ENCODE measurements at regions not wholly inside any gene's neighbourhood (a gene's known extent, or its start where the extent isn't known, plus 50 kb on each side); places are given as distances from the start of the nearest gene placed in this dataset.

DNA sequence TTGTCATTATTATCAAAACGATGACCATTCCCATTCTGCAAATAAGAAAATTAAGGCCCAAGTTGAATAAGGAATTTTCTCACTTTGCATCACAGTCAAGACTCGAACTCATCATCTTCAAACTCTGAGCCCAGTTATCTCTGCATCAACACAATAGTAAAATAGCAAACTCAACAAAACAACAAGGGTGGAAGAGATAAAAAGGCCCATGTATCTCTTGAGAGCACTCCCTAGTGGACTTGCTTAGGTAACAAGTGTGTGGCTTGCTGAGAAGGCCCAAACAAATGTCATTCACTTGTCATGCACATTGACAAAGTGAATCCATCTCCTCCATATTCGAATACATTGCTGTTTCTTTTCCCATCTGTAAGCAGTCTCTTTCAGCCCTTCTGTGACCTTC is 412.0 kb upstream of the MAF start:
- intact Hi-C loops (cut with micrococcal nuclease) = no loop called here
- Mint-ChIP-seq H3K4me1 (ENCODE audit: low read depth) (no peaks in the 10 kb centered on the region), H3K27ac (no peak overlapping the region), H3K4me3 (no peak overlapping the region), H3K27me3 (ENCODE audit: insufficient read depth) (peaks cover 3% of the 10 kb centered on the region), H3K36me3 (ENCODE audit: low read depth) (no peaks in the 10 kb centered on the region), H3K9me3 (no peaks in the 10 kb centered on the region)
- no peak for DNase-seq (ENCODE audit: low spot score)

DNA sequence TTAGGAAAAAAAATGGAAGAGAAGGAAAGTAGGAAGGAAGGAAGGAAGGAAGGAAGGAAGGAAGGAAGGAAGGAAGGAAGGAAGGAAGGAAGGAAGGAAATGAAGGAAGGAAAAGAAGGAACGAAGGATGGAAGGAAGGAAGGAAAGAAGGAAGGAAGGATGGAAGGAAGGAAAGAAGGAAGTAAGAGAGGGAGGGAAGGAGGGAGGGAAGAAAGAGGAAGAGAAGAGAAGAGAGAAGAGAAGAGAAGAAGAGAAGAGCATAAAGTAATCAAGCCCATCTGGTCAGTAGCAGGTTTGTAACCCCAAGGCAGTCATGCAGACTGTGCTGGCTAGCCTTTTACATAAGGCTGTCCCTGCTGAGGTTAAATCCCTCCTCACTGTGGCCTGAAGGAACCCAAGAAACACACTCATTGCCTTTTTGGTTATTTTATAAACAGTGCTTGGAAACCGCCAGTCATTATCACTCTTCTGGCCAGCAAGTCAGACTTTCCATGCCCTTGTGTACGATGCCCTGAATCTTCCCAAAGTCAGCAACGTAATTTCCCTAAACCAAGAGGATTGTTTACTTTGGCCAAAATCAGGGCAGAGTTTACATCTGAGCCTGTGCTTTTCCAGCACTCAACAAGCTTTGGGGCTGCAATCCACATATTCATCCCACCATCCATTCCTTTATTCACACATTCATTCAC is 409.6 kb upstream of the MAF start:
- Mint-ChIP-seq H3K36me3 (ENCODE audit: low read depth) (no peaks in the 10 kb centered on the region), H3K27ac (no peak overlapping the region), H3K4me3 (no peak overlapping the region), H3K4me1 (ENCODE audit: low read depth) (no peaks in the 10 kb centered on the region), H3K9me3 (no peaks in the 10 kb centered on the region), H3K27me3 (ENCODE audit: insufficient read depth) (peaks cover 3% of the 10 kb centered on the region)
- intact Hi-C loops (cut with micrococcal nuclease) = no loop called here
- no peak for DNase-seq (ENCODE audit: low spot score)

DNA sequence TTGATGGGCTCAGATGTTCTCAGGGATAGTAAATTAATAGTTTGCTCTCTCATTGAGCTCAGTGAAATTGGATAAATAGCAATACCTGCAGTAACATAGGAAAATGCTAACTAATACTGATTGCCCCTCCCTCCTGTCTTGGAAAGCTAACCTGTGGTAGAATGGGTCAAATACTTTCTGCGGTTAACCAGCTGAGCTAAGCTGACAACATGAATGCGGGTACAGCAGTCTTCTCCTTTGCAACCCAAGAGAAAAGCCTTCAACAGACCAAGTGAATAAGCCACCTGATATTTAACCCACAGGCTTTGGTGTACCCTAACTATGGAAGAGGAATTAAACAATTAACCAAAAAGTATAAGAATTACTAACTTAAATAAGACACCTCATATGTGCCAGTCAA is 408.3 kb upstream of the MAF start:
- H3K4me1 Mint-ChIP-seq (ENCODE audit: low read depth) = no peaks in the 10 kb centered on the region

DNA sequence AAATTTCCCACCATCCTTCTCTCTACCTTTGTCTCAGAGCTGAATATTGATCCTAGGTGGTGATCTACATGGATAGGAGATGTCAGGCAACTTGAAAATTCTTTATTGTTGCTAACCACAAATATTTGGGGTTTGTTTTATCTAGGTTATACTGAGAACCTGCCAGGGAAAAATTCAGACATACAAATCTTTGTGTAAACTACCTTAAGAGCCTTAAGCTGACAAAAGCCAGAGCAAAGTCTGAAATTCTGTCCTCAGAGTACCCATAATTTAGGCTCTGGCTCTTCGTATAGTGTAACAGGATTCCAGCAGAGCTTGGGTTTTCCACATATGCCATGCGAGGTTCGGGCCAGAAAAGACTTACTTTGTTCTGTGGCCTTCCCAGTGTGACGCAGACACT is 406.7 kb upstream of the MAF start:
- H3K9me3 Mint-ChIP-seq = no peaks in the 10 kb centered on the region
- peaks cover 3% of the 10 kb centered on the region for H3K27me3 Mint-ChIP-seq (ENCODE audit: insufficient read depth)
- DNase-seq (ENCODE audit: low spot score) = no peak
- H3K4me1 Mint-ChIP-seq (ENCODE audit: low read depth) = no peaks in the 10 kb centered on the region
- no peaks in the 10 kb centered on the region for H3K36me3 Mint-ChIP-seq (ENCODE audit: low read depth)
- no peak overlapping the region for H3K4me3 Mint-ChIP-seq
- intact Hi-C loops (cut with micrococcal nuclease) = no loop called here
- H3K27ac Mint-ChIP-seq = no peak overlapping the region

More for the DNA sequence above, 408.3 kb upstream of the MAF start:
- no peak for DNase-seq (ENCODE audit: low spot score)
- H3K9me3 Mint-ChIP-seq = no peaks in the 10 kb centered on the region
- no peak overlapping the region for H3K4me3 Mint-ChIP-seq
- H3K27ac Mint-ChIP-seq = no peak overlapping the region
- peaks cover 3% of the 10 kb centered on the region for H3K27me3 Mint-ChIP-seq (ENCODE audit: insufficient read depth)
- H3K36me3 Mint-ChIP-seq (ENCODE audit: low read depth) = no peaks in the 10 kb centered on the region
- intact Hi-C loops (cut with micrococcal nuclease) = no loop called here

DNA sequence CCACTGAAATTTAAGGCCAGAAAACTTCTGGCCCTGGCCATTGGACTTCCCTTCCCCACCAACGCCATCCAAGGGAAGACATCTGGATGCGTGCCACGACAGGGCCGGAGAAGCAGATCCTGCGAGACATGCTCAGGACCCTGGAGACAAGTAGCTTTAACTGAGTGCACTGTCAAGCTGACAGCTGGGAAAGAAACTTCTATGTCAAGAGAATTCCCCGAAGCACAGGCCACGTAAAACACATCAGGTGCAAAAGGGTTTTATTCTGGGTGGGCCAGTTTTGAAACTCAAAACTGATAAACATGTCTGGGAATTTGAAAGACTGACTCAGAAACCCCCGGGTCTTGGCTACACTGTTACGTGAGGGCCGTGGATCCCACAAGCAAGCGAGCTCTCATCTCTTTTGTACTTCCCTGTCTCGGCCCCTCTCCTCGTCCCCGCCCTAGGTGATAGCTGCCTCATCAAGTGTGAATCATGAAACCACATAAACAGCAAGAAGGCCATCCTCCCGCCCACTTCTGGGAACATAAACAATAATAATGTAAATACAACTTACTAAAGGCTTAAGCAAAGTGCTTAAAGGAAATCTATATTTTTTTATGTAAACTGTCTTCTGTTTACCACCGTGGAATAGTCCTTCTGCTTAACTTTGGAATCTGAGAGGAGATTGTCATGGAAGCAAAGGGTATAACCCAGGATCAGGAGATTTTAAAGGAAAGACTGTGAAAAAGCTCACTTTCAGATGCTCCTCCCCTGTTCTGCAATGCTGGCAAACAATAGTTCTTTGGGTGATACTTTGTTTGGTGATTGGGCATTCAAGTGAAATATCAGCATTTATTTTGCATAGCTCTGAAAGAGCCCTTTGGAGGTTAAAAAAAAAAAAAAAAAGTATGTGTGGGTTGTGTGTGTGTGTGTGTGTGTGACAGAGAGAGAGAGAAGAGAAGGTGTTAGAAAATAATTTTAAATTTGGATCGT is 406.0 kb upstream of the MAF start:
- no peak overlapping the region for H3K27ac Mint-ChIP-seq
- no peak for DNase-seq (ENCODE audit: low spot score)
- H3K4me3 Mint-ChIP-seq = no peak overlapping the region
- no peaks in the 10 kb centered on the region for H3K9me3 Mint-ChIP-seq
- H3K4me1 Mint-ChIP-seq (ENCODE audit: low read depth) = no peaks in the 10 kb centered on the region
- intact Hi-C loops (cut with micrococcal nuclease) = no loop called here
- no peaks in the 10 kb centered on the region for H3K36me3 Mint-ChIP-seq (ENCODE audit: low read depth)
- H3K27me3 Mint-ChIP-seq (ENCODE audit: insufficient read depth) = peaks cover 3% of the 10 kb centered on the region

DNA sequence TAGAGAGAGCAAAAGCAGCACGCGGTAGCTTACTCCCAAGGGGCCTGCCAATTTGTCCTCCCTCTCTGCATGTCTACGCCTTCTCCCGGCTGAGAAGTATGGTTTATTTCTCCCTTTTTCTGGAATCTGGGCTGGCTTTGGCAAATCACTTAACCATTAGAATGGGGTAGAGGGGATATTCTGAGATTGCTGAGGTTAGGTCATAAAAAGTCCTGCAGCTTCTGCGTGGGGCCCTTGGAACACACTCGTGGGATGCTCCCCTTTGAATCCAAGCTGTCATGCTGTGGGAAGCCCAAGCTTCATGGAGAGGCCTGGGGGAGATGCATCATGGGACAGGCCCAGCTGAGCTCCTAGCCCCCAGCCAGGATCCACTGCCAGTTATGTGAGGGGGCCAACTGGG is 403.6 kb upstream of the MAF start:
- DNase-seq (ENCODE audit: low spot score) = no peak
- H3K4me1 Mint-ChIP-seq (ENCODE audit: low read depth) = no peaks in the 10 kb centered on the region
- peaks cover 3% of the 10 kb centered on the region for H3K27me3 Mint-ChIP-seq (ENCODE audit: insufficient read depth)
- no peaks in the 10 kb centered on the region for H3K36me3 Mint-ChIP-seq (ENCODE audit: low read depth)
- intact Hi-C loops (cut with micrococcal nuclease) = no loop called here
- no peaks in the 10 kb centered on the region for H3K9me3 Mint-ChIP-seq
- no peak overlapping the region for H3K4me3 Mint-ChIP-seq
- H3K27ac Mint-ChIP-seq = no peak overlapping the region

DNA sequence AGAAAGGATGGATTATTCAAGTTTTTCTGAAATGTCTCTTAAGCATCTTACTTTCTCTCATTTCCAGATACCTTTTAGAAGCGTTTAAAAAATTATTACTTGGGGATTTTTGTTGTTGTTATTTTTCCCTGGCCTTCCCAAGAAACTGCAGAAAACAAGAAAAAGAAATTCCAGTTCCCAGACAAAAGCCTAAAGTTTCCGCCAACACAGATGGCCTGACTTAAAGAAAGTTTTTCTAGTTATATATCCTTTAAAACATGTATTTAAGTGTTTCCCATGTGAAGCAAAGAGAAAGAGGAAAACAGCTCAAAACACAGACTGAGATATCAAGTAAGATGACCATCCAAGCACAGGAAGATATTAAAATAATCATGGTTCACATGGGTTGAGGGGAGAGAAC is 401.7 kb upstream of the MAF start:
- no peak overlapping the region for H3K27ac Mint-ChIP-seq
- no peak for DNase-seq (ENCODE audit: low spot score)
- H3K27me3 Mint-ChIP-seq (ENCODE audit: insufficient read depth) = no peaks in the 10 kb centered on the region
- H3K9me3 Mint-ChIP-seq = no peaks in the 10 kb centered on the region
- H3K36me3 Mint-ChIP-seq (ENCODE audit: low read depth) = no peaks in the 10 kb centered on the region
- no peak overlapping the region for H3K4me3 Mint-ChIP-seq
- intact Hi-C loops (cut with micrococcal nuclease) = no loop called here
- no peaks in the 10 kb centered on the region for H3K4me1 Mint-ChIP-seq (ENCODE audit: low read depth)

DNA sequence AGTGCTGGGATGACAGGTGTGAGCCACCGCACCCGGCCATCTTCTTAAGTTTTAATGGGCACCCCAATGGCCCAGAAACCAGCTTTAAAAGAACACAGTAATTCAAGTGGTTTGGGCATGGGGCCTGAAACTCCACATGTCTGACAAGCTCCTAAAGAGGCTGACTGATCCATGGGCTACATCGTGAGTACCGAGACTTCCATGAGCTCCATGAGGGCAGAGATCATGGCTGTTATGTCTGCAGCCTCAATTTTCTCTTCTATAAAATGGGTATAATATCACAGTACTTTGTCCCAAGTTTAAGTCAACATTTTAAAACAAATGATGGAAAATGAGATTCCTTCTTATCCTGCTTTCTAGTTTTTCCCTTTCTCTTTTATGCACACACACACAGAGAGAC is 397.6 kb upstream of the MAF start:
- Mint-ChIP-seq H3K4me1 (ENCODE audit: low read depth) (no peaks in the 10 kb centered on the region), H3K27me3 (ENCODE audit: insufficient read depth) (peaks cover 5% of the 10 kb centered on the region), H3K27ac (no peak overlapping the region), H3K36me3 (ENCODE audit: low read depth) (no peaks in the 10 kb centered on the region), H3K9me3 (no peaks in the 10 kb centered on the region), H3K4me3 (no peak overlapping the region)
- no peak for DNase-seq (ENCODE audit: low spot score)
- intact Hi-C loops (cut with micrococcal nuclease) = no loop called here

DNA sequence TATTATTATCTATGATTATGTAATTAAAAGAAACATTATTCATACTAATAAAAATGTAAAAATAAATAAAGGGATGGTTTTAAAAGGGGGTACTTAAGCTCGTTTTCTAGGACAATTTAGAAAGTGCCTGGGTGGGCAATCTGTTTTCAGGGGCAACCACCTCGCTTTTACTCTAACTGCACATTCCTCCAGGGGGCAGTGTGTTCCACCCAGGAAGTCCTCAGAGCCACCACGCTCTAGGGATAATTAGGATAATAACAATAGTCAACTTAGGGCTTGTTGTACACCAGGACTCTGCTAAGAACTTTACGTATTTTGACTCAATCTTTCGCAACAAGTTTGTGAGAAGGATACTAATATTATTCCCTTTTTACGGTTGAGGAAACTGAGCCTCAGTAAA is 396.7 kb upstream of the MAF start:
- H3K4me1 Mint-ChIP-seq (ENCODE audit: low read depth) = no peaks in the 10 kb centered on the region
- intact Hi-C loops (cut with micrococcal nuclease) = no loop called here
- H3K9me3 Mint-ChIP-seq = no peaks in the 10 kb centered on the region
- no peak overlapping the region for H3K27ac Mint-ChIP-seq
- peaks cover 5% of the 10 kb centered on the region for H3K27me3 Mint-ChIP-seq (ENCODE audit: insufficient read depth)
- DNase-seq (ENCODE audit: low spot score) = no peak
- H3K36me3 Mint-ChIP-seq (ENCODE audit: low read depth) = no peaks in the 10 kb centered on the region
- H3K4me3 Mint-ChIP-seq = no peak overlapping the region

DNA sequence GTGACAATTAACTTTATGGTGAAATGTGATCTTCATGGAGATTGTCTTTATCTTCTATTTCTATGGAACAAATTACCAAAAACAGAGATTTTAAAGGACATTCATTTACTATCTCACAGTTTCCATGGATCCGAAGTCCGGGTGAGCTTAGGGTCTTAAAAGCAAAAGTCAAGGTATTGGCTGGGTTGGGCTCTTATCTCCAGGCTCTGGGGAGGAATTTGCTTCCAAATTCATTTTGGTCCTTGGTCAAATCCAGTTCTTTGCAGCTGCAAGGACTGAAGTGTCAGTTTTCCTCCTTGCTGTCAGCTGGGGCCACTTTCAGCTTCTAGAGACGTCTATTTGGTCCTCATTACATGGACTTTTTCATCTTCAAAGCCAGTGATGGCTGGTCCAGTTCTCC is 395.8 kb upstream of the MAF start:
- Mint-ChIP-seq H3K4me1 (ENCODE audit: low read depth) (no peaks in the 10 kb centered on the region), H3K27ac (no peak overlapping the region), H3K27me3 (ENCODE audit: insufficient read depth) (peaks cover 5% of the 10 kb centered on the region), H3K36me3 (ENCODE audit: low read depth) (no peaks in the 10 kb centered on the region), H3K4me3 (no peak overlapping the region), H3K9me3 (no peaks in the 10 kb centered on the region)
- DNase-seq (ENCODE audit: low spot score) = no peak
- intact Hi-C loops (cut with micrococcal nuclease) = no loop called here

DNA sequence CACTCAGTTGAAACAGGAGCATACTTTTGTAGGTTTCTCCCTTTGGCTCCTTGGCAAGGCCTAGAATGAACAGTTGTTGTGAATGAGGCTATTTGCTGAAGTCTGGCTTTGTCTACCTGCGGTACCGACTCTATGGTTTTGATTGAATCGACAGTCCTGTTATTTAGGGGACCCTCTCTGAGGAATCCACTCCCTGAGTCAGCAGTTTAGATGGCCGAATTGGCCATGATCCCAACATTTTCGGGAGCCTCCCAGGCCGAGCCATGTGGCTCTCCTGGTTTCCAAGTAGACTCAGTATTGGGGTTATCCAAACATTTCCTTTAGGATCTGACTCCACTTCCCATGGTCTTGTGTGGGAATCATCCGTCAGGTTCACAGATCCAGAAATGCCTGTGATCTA is 394.8 kb upstream of the MAF start:
- no peak overlapping the region for H3K4me3 Mint-ChIP-seq
- peaks cover 5% of the 10 kb centered on the region for H3K27me3 Mint-ChIP-seq (ENCODE audit: insufficient read depth)
- no peaks in the 10 kb centered on the region for H3K4me1 Mint-ChIP-seq (ENCODE audit: low read depth)
- H3K27ac Mint-ChIP-seq = no peak overlapping the region
- DNase-seq (ENCODE audit: low spot score) = no peak
- H3K9me3 Mint-ChIP-seq = no peaks in the 10 kb centered on the region
- intact Hi-C loops (cut with micrococcal nuclease) = no loop called here
- H3K36me3 Mint-ChIP-seq (ENCODE audit: low read depth) = no peaks in the 10 kb centered on the region

DNA sequence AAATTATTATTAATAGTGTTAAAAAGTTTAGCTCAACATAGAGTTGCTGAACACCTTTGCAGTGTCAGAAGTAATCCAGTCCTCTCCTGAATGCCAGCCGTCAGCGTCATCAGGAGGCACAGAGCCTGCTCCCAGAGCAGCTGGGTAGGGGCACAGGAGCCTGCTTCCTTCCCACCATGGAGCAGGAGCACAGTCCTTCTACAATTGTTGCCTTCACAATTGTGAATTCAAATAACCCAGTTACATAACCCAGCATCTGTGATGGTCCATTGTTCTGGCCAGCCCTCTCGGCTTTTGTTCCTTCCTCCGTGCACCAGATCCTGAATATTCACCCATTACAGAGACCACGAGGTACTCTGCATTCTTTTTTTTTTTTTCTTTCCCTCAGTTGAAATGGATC is 393.9 kb upstream of the MAF start:
- Mint-ChIP-seq H3K36me3 (ENCODE audit: low read depth) (no peaks in the 10 kb centered on the region), H3K4me3 (no peak overlapping the region), H3K9me3 (no peaks in the 10 kb centered on the region), H3K4me1 (ENCODE audit: low read depth) (no peaks in the 10 kb centered on the region), H3K27ac (no peak overlapping the region), H3K27me3 (ENCODE audit: insufficient read depth) (peaks cover 5% of the 10 kb centered on the region)
- DNase-seq (ENCODE audit: low spot score) = no peak
- intact Hi-C loops (cut with micrococcal nuclease) = no loop called here

DNA sequence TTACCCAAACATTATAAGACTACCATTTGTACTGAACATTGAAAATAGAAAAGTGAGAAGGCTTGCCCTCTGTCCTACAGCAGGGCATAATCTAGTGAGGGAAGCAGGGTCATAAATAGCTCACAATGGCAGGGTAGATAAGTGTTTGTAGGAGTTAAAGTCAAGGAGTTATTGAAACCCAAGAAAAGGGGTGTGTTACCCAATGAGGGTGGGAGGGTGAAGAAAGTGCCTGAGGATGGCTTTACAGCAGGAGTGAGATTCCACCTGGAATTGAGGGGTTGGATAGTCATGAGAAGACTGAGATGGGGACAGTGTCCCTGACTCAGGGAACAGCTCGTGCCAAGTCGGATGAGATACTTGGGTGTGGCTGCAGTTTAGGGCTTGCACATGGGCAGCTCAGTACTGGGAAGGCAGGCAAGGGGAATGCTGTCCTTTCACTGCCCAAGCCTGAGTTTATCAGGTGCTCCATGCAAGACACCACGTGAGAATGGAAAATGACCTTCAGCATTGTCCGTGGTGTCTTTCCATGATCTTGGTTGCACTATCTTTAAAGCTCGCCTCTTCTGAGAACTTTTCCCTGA is 393.2 kb upstream of the MAF start:
- Mint-ChIP-seq H3K4me3 (no peak overlapping the region), H3K27me3 (ENCODE audit: insufficient read depth) (peaks cover 5% of the 10 kb centered on the region), H3K27ac (no peak overlapping the region), H3K36me3 (ENCODE audit: low read depth) (no peaks in the 10 kb centered on the region), H3K4me1 (ENCODE audit: low read depth) (no peaks in the 10 kb centered on the region), H3K9me3 (no peaks in the 10 kb centered on the region)
- no peak for DNase-seq (ENCODE audit: low spot score)
- intact Hi-C loops (cut with micrococcal nuclease) = no loop called here
